ENCODE measurements at regions not wholly inside any gene's neighbourhood (a gene's known extent, or its start where the extent isn't known, plus 50 kb on each side); places are given as distances from the start of the nearest gene placed in this dataset.

- TF ChIP-seq CTCF (IDR thresholded peaks at IDR 0.05) (no peak), EZH2 (IDR thresholded peaks at IDR 0.05; ENCODE audit: borderline replicate concordance, insufficient read depth, low read depth, low read length, poor library complexity, severe bottlenecking) (no peak)
Observed at GRCh38 chr5:22916393-22916792, 63.2 kb upstream of the CDH12 start.
